ENCODE measurements at regions not wholly inside any gene's neighbourhood (a gene's known extent, or its start where the extent isn't known, plus 50 kb on each side); places are given as distances from the start of the nearest gene placed in this dataset.
"Not testable (repeated sequence)": the region's sequence is repeated elsewhere in the genome, so short reads cannot be mapped to it uniquely, and the experiment has no call there.

- DNase-seq (ENCODE audit: low read depth in 4 of 4, low spot score in 3 of 4), result no peak
Measured at GRCh38 chr1:31485166-31485565, 72.2 kb downstream of the SERINC2 start.

GRCh38 chr1:31487143-31487542 lies 74.1 kb downstream of the SERINC2 start:
- no peak for DNase-seq (ENCODE audit: low read depth in 4 of 4, low spot score in 3 of 4)

- no peak for DNase-seq (ENCODE audit: low read depth in 4 of 4, low spot score in 3 of 4)
Measured at GRCh38 chr1:31487721-31488293, 74.8 kb downstream of the SERINC2 start.

GRCh38 chr1:31488528-31488927 lies 75.5 kb downstream of the SERINC2 start:
- no peak for DNase-seq (ENCODE audit: low read depth in 4 of 4, low spot score in 3 of 4)

GRCh38 chr1:31489575-31489974 lies 76.6 kb downstream of the SERINC2 start:
- not testable (repeated sequence) for DNase-seq (ENCODE audit: low read depth in 4 of 4, low spot score in 3 of 4)

- not testable (repeated sequence) for DNase-seq (ENCODE audit: low read depth in 4 of 4, low spot score in 3 of 4)
Measured at GRCh38 chr1:31490596-31490995, 77.6 kb downstream of the SERINC2 start.

GRCh38 chr1:31495351-31495750 lies 81.0 kb upstream of the TINAGL1 start:
- not testable (repeated sequence) for DNase-seq (ENCODE audit: low read depth in 4 of 4, low spot score in 3 of 4)

GRCh38 chr1:31495770-31496169 lies 80.5 kb upstream of the TINAGL1 start:
- DNase-seq (ENCODE audit: low read depth in 4 of 4, low spot score in 3 of 4), result not testable (repeated sequence)

GRCh38 chr1:31497601-31498000 lies 78.7 kb upstream of the TINAGL1 start:
- no peak for DNase-seq (ENCODE audit: low read depth in 4 of 4, low spot score in 3 of 4)

- no peak for DNase-seq (ENCODE audit: low read depth in 4 of 4, low spot score in 3 of 4)
Measured at GRCh38 chr1:31498376-31499040, 77.8 kb upstream of the TINAGL1 start.

- no peak for DNase-seq (ENCODE audit: low read depth in 4 of 4, low spot score in 3 of 4)
Measured at GRCh38 chr1:31501505-31501904, 74.8 kb upstream of the TINAGL1 start.

GRCh38 chr1:31502253-31502652 lies 74.1 kb upstream of the TINAGL1 start:
- DNase-seq (ENCODE audit: low read depth in 4 of 4, low spot score in 3 of 4), result no peak

- DNase-seq (ENCODE audit: low read depth in 4 of 4, low spot score in 3 of 4), result no peak
Measured at GRCh38 chr1:31502926-31503511, 73.3 kb upstream of the TINAGL1 start.

- DNase-seq (ENCODE audit: low read depth in 4 of 4, low spot score in 3 of 4), result no peak
Measured at GRCh38 chr1:31503570-31503969, 72.7 kb upstream of the TINAGL1 start.

GRCh38 chr1:31504001-31504400 lies 72.3 kb upstream of the TINAGL1 start:
- DNase-seq (ENCODE audit: low read depth in 4 of 4, low spot score in 3 of 4), result no peak

- DNase-seq (ENCODE audit: low read depth in 4 of 4, low spot score in 3 of 4), result no peak
Measured at GRCh38 chr1:31505911-31506497, 70.3 kb upstream of the TINAGL1 start.

- no peak for DNase-seq (ENCODE audit: low read depth in 4 of 4, low spot score in 3 of 4)
Measured at GRCh38 chr1:31507221-31507620, 69.1 kb upstream of the TINAGL1 start.

- no peak for DNase-seq (ENCODE audit: low read depth in 4 of 4, low spot score in 3 of 4)
Measured at GRCh38 chr1:31507676-31508530, 68.4 kb upstream of the TINAGL1 start.

GRCh38 chr1:31509124-31510072 lies 66.9 kb upstream of the TINAGL1 start:
- DNase-seq (ENCODE audit: low read depth in 4 of 4, low spot score in 3 of 4), result no peak

GRCh38 chr1:31510304-31510703 lies 66.0 kb upstream of the TINAGL1 start:
- DNase-seq (ENCODE audit: low read depth in 4 of 4, low spot score in 3 of 4), result no peak

Measured in left renal pelvis (tissue), 4 donors.